NCI-H748 (cell line): ENCODE measurements at regions not wholly inside any gene's neighbourhood (a gene's known extent, or its start where the extent isn't known, plus 50 kb on each side); places are given as distances from the start of the nearest gene placed in this dataset.

Experiments used
- DNase-seq: peaks from one replicate; lab custom pipeline; 2025; ENCODE audit not compliant: unreplicated experiment; lab: John Stamatoyannopoulos, UW

GRCh38 chr7:22658031-22658430, 69.0 kb upstream of the IL6 start:
- DNase-seq = no peak

GRCh38 chr7:22657479-22657878, 69.5 kb upstream of the IL6 start:
- no peak for DNase-seq

- DNase-seq = no peak
These were observed 71.2 kb upstream of the IL6 start for GRCh38 chr7:22655781-22656180.

- peak; percentile 71 for DNase-seq
These were observed 72.2 kb upstream of the IL6 start for GRCh38 chr7:22654831-22655230.

- peak; percentile 98 for DNase-seq
These were observed 73.0 kb upstream of the IL6 start for GRCh38 chr7:22653951-22654350.

- peak; percentile 22 for DNase-seq
These were observed 75.3 kb upstream of the IL6 start for GRCh38 chr7:22651534-22652243.

- DNase-seq = no peak
These were observed 76.0 kb upstream of the IL6 start for GRCh38 chr7:22651036-22651435.

GRCh38 chr7:22649686-22650085, 77.3 kb upstream of the IL6 start:
- DNase-seq = no peak

GRCh38 chr7:22647451-22648257, 79.3 kb upstream of the IL6 start:
- no peak for DNase-seq

GRCh38 chr7:22645418-22646181, 81.4 kb upstream of the IL6 start:
- DNase-seq = peak; percentile 8

GRCh38 chr7:22642454-22642853, 84.5 kb upstream of the IL6 start:
- no peak for DNase-seq

- no peak for DNase-seq
These were observed 86.7 kb upstream of the IL6 start for GRCh38 chr7:22640269-22640668.

GRCh38 chr7:22639396-22639795, 87.6 kb upstream of the IL6 start:
- no peak for DNase-seq

GRCh38 chr7:22635349-22635748, 91.7 kb upstream of the IL6 start:
- DNase-seq = peak; percentile 33

- DNase-seq = no peak
These were observed 93.0 kb upstream of the IL6 start for GRCh38 chr7:22633954-22634474.

- no peak for DNase-seq
These were observed 93.6 kb upstream of the IL6 start for GRCh38 chr7:22633286-22633953.

GRCh38 chr7:22632674-22633073, 94.3 kb upstream of the IL6 start:
- DNase-seq = no peak

GRCh38 chr7:22631730-22632129, 95.3 kb upstream of the IL6 start:
- no peak for DNase-seq

- no peak for DNase-seq
These were observed 96.9 kb upstream of the IL6 start for GRCh38 chr7:22630069-22630468.

- no peak for DNase-seq
These were observed 97.9 kb upstream of the IL6 start for GRCh38 chr7:22629056-22629455.

GRCh38 chr7:22628112-22628511, 98.9 kb upstream of the IL6 start:
- peak; percentile 92 for DNase-seq
